Suprapubic skin (tissue), 3 donors: ENCODE measurements at regions not wholly inside any gene's neighbourhood (a gene's known extent, or its start where the extent isn't known, plus 50 kb on each side); places are given as distances from the start of the nearest gene placed in this dataset.

ENCODE experiments used
- POLR2AphosphoS5 ChIP-seq, 3 donors: sonication (generic); formaldehyde crosslinking; IDR thresholded peaks; one replicate each; pipeline ENCODE4 v1.6.1; 2017; ENCODE audit warnings: antibody characterized with exemption in 3 of 3
- TF ChIP-seq, protein P1 (sequence below), 2 donors: fragments of 200-600 bp in 1 of 2; fragments of 450-650 bp in 1 of 2; sonication (generic) in 1 of 2; IDR thresholded peaks; one replicate each; pipeline ENCODE4 v1.5.1; 2016 to 2019; ENCODE audit warnings: antibody characterized with exemption in 2 of 2, mild to moderate bottlenecking in 1 of 2, moderate library complexity in 1 of 2

DNA sequence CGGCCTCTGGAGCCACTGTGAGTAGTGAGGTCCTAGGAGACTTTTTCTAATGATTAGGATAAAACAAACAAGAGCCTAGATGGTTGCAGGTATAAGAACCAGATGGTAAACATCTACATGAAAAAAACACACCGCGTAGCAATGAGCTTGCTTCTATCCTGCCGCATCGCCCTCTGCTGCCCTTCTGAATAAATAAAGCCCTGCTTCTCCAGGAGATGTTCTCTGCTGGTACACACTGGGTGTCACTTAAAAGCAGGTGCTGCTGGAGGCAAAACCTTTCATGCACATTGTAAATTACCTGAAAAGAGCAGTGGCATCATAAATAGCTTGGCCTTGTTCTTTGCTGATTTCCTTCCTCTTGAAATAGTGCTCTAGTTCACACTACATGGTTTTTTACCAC, 164.4 kb upstream of the TOPAZ1 start:
- TF ChIP-seq, protein P1, sequence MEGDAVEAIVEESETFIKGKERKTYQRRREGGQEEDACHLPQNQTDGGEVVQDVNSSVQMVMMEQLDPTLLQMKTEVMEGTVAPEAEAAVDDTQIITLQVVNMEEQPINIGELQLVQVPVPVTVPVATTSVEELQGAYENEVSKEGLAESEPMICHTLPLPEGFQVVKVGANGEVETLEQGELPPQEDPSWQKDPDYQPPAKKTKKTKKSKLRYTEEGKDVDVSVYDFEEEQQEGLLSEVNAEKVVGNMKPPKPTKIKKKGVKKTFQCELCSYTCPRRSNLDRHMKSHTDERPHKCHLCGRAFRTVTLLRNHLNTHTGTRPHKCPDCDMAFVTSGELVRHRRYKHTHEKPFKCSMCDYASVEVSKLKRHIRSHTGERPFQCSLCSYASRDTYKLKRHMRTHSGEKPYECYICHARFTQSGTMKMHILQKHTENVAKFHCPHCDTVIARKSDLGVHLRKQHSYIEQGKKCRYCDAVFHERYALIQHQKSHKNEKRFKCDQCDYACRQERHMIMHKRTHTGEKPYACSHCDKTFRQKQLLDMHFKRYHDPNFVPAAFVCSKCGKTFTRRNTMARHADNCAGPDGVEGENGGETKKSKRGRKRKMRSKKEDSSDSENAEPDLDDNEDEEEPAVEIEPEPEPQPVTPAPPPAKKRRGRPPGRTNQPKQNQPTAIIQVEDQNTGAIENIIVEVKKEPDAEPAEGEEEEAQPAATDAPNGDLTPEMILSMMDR (IDR thresholded peaks at IDR 0.05), result no peak
- no peak for TF ChIP-seq POLR2AphosphoS5 (IDR thresholded peaks at IDR 0.05)
